ENCODE measurements at regions not wholly inside any gene's neighbourhood (a gene's known extent, or its start where the extent isn't known, plus 50 kb on each side); places are given as distances from the start of the nearest gene placed in this dataset.
A peak's percentile ranks its signal among the peaks of the same experiment; 100 is the strongest.
"Not testable (repeated sequence)": the region's sequence is repeated elsewhere in the genome, so short reads cannot be mapped to it uniquely, and the experiment has no call there.

- H3K36me3 ChIP-seq (ENCODE audit: control insufficient read depth, insufficient read depth, low read length); in situ Hi-C loops (cut with MboI; ENCODE audit: low sequenced_read_pairs); H4K91ac ChIP-seq (ENCODE audit: insufficient read depth, low read depth, low read length); H2AK5ac ChIP-seq (ENCODE audit: low read depth, low read length); H3K27me3 ChIP-seq (ENCODE audit: control insufficient read depth, insufficient read depth, low read length); H2BK5ac ChIP-seq (ENCODE audit: low read depth, low read length, poor library complexity, severe bottlenecking); H3K4me2 ChIP-seq (ENCODE audit: low read depth, low read length); H3K4ac ChIP-seq (ENCODE audit: low read depth, low read length); BruUV-seq (replicated peaks); DNase-seq; H4K20me1 ChIP-seq (ENCODE audit: insufficient read depth, low read length); intact Hi-C loops (cut with micrococcal nuclease); H4K8ac ChIP-seq (ENCODE audit: low read depth in 2 of 2, low read length in 2 of 2); H2AK9ac ChIP-seq (replicated peaks; ENCODE audit: low read depth, low read length, poor library complexity); H2BK20ac ChIP-seq (ENCODE audit: low read depth, low read length); H3K4me1 ChIP-seq (ENCODE audit: control insufficient read depth, insufficient read depth, low read length); CTCF ChIA-PET; H3K9me1 ChIP-seq (ENCODE audit: insufficient read depth, low read length); H3K79me1 ChIP-seq (ENCODE audit: low read depth in 1 of 2, low read length in 2 of 2); POLR2A ChIA-PET (ENCODE audit: unreplicated experiment); H2BK120ac ChIP-seq (ENCODE audit: low read depth, low read length); H2BK15ac ChIP-seq (ENCODE audit: low read depth, low read length); H3K23ac ChIP-seq (ENCODE audit: low read depth, low read length); H3K14ac ChIP-seq (replicated peaks; ENCODE audit: low read depth, low read length); H4K5ac ChIP-seq (ENCODE audit: low read depth, low read length); H3K56ac ChIP-seq (ENCODE audit: extremely low read depth, insufficient read depth, low read length); H3K9me3 ChIP-seq (ENCODE audit: control insufficient read depth, insufficient read depth, low read length); H3K18ac ChIP-seq (ENCODE audit: low read depth, low read length); H2AFZ ChIP-seq (replicated peaks; ENCODE audit: low read length, poor library complexity); H3K9ac ChIP-seq (ENCODE audit: low read depth, low read length); H3K27ac ChIP-seq (ENCODE audit: insufficient read depth, low read length); dilution Hi-C loops (cut with HindIII; ENCODE audit: low sequenced_read_pairs, unreplicated experiment); H3K4me3 ChIP-seq (ENCODE audit: insufficient read depth, low read depth, low read length): not testable (repeated sequence)
- peak; percentile 51; the same call in 1 of the 2 replicates for ATAC-seq (ENCODE audit: low read depth)
- no CpG with 5 or more reads among the region's 8 CpGs for WGBS, 2 experiments (ENCODE audit: extremely low coverage in 2 of 2, insufficient read length in 1 of 2)
Measured at GRCh38 chr9:62679020-62679419, 1489.2 kb downstream of the SPATA31A7 start.

- dilution Hi-C loops (cut with HindIII; ENCODE audit: low sequenced_read_pairs, unreplicated experiment); intact Hi-C loops (cut with micrococcal nuclease); H3K18ac ChIP-seq (ENCODE audit: low read depth, low read length); H2AK9ac ChIP-seq (replicated peaks; ENCODE audit: low read depth, low read length, poor library complexity); in situ Hi-C loops (cut with MboI; ENCODE audit: low sequenced_read_pairs); H4K8ac ChIP-seq (ENCODE audit: low read depth in 2 of 2, low read length in 2 of 2); H3K9me3 ChIP-seq (ENCODE audit: control insufficient read depth, insufficient read depth, low read length); H3K14ac ChIP-seq (replicated peaks; ENCODE audit: low read depth, low read length); H2BK120ac ChIP-seq (ENCODE audit: low read depth, low read length); H3K79me1 ChIP-seq (ENCODE audit: low read depth in 1 of 2, low read length in 2 of 2); H3K4ac ChIP-seq (ENCODE audit: low read depth, low read length); H3K4me2 ChIP-seq (ENCODE audit: low read depth, low read length); BruUV-seq (replicated peaks); H3K27me3 ChIP-seq (ENCODE audit: control insufficient read depth, insufficient read depth, low read length); H3K56ac ChIP-seq (ENCODE audit: extremely low read depth, insufficient read depth, low read length); H3K4me1 ChIP-seq (ENCODE audit: control insufficient read depth, insufficient read depth, low read length); H3K27ac ChIP-seq (ENCODE audit: insufficient read depth, low read length); H2AK5ac ChIP-seq (ENCODE audit: low read depth, low read length); ATAC-seq (ENCODE audit: low read depth); CTCF ChIA-PET; H4K91ac ChIP-seq (ENCODE audit: insufficient read depth, low read depth, low read length); H4K5ac ChIP-seq (ENCODE audit: low read depth, low read length); H3K9me1 ChIP-seq (ENCODE audit: insufficient read depth, low read length); H3K4me3 ChIP-seq (ENCODE audit: insufficient read depth, low read depth, low read length); H4K20me1 ChIP-seq (ENCODE audit: insufficient read depth, low read length); H2AFZ ChIP-seq (replicated peaks; ENCODE audit: low read length, poor library complexity); H2BK15ac ChIP-seq (ENCODE audit: low read depth, low read length); H2BK5ac ChIP-seq (ENCODE audit: low read depth, low read length, poor library complexity, severe bottlenecking); H2BK20ac ChIP-seq (ENCODE audit: low read depth, low read length); H3K36me3 ChIP-seq (ENCODE audit: control insufficient read depth, insufficient read depth, low read length); DNase-seq; POLR2A ChIA-PET (ENCODE audit: unreplicated experiment); H3K9ac ChIP-seq (ENCODE audit: low read depth, low read length); H3K23ac ChIP-seq (ENCODE audit: low read depth, low read length): not testable (repeated sequence)
- no CpG with 5 or more reads among the region's 5 CpGs for WGBS, 2 experiments (ENCODE audit: extremely low coverage in 2 of 2, insufficient read length in 1 of 2)
Measured at GRCh38 chr9:62684833-62685647, 1495.2 kb downstream of the SPATA31A7 start.

All from IMR-90 (cell line).